ENCODE measurements at regions not wholly inside any gene's neighbourhood (a gene's known extent, or its start where the extent isn't known, plus 50 kb on each side); places are given as distances from the start of the nearest gene placed in this dataset.

GRCh38 chr4:62235911-62236310 lies 1035.8 kb downstream of the ADGRL3 start:
- TF ChIP-seq EZH2 (IDR thresholded peaks at IDR 0.05; ENCODE audit: low read length) (no peak), CTCF (optimal IDR thresholded peaks at IDR 0.05 in 1 of 3, IDR thresholded peaks at IDR 0.05 in 1 of 3, conservative IDR thresholded peaks at IDR 0.05 in 1 of 3; ENCODE audit: extremely low read depth in 1 of 3, insufficient read depth in 2 of 3, low read length in 3 of 3) (no peak)
- H3K36me3 ChIP-seq (ENCODE audit: control insufficient read depth in 2 of 2, extremely low read depth in 1 of 2, insufficient read depth in 2 of 2, low read length in 2 of 2): no peaks in the 10 kb centered on the region
- H3K4me3 ChIP-seq (ENCODE audit: control insufficient read depth in 2 of 3, extremely low read depth in 1 of 3, insufficient read depth in 2 of 3, low read depth in 1 of 3, low read length in 3 of 3): no peak overlapping the region
- dilution Hi-C loops (cut with MboI; ENCODE audit: extremely low pct_ligation_motif_present, low sequenced_read_pairs): no loop called here
- no peak overlapping the region for H2AFZ ChIP-seq (ENCODE audit: control insufficient read depth, low read length)
- H3K9ac ChIP-seq (ENCODE audit: control insufficient read depth, extremely low read depth, insufficient read depth, low read length): no peak overlapping the region
- H3K27me3 ChIP-seq (ENCODE audit: control insufficient read depth, extremely low read depth, insufficient read depth, low read length): no peaks in the 10 kb centered on the region
- no peaks in the 10 kb centered on the region for H3K79me2 ChIP-seq (ENCODE audit: control insufficient read depth, insufficient read depth, low read length)
- FAIRE-seq (no peak), DNase-seq (ENCODE audit: low read depth, low spot score) (no peak)
- no peaks in the 10 kb centered on the region for H3K4me1 ChIP-seq (ENCODE audit: control insufficient read depth, extremely low read depth, insufficient read depth, low read length)
- no peak overlapping the region for H3K27ac ChIP-seq (ENCODE audit: control insufficient read depth, insufficient read depth, low read length)
- H4K20me1 ChIP-seq (ENCODE audit: control insufficient read depth, extremely low read depth, insufficient read depth, low read length): no peaks in the 10 kb centered on the region
- H3K9me1 ChIP-seq (ENCODE audit: control insufficient read depth, extremely low read depth, insufficient read depth, low read length): no peaks in the 10 kb centered on the region
- H3K4me2 ChIP-seq (ENCODE audit: control insufficient read depth, extremely low read depth, insufficient read depth, low read depth, low read length): no peak overlapping the region
- H3K9me3 ChIP-seq (ENCODE audit: control insufficient read depth, low read depth, low read length): no peaks in the 10 kb centered on the region

- Histone ChIP-seq H3K4me3 (ENCODE audit: control insufficient read depth in 2 of 3, extremely low read depth in 1 of 3, insufficient read depth in 2 of 3, low read depth in 1 of 3, low read length in 3 of 3) (no peak overlapping the region), H3K9ac (ENCODE audit: control insufficient read depth, extremely low read depth, insufficient read depth, low read length) (no peak overlapping the region), H3K27me3 (ENCODE audit: control insufficient read depth, extremely low read depth, insufficient read depth, low read length) (no peaks in the 10 kb centered on the region), H3K4me2 (ENCODE audit: control insufficient read depth, extremely low read depth, insufficient read depth, low read depth, low read length) (no peak overlapping the region), H4K20me1 (ENCODE audit: control insufficient read depth, extremely low read depth, insufficient read depth, low read length) (no peaks in the 10 kb centered on the region), H2AFZ (ENCODE audit: control insufficient read depth, low read length) (no peak overlapping the region), H3K4me1 (ENCODE audit: control insufficient read depth, extremely low read depth, insufficient read depth, low read length) (no peaks in the 10 kb centered on the region), H3K79me2 (ENCODE audit: control insufficient read depth, insufficient read depth, low read length) (no peaks in the 10 kb centered on the region), H3K27ac (ENCODE audit: control insufficient read depth, insufficient read depth, low read length) (no peak overlapping the region), H3K9me3 (ENCODE audit: control insufficient read depth, low read depth, low read length) (no peaks in the 10 kb centered on the region), H3K36me3 (ENCODE audit: control insufficient read depth in 2 of 2, extremely low read depth in 1 of 2, insufficient read depth in 2 of 2, low read length in 2 of 2) (no peaks in the 10 kb centered on the region), H3K9me1 (ENCODE audit: control insufficient read depth, extremely low read depth, insufficient read depth, low read length) (no peaks in the 10 kb centered on the region)
- dilution Hi-C loops (cut with MboI; ENCODE audit: extremely low pct_ligation_motif_present, low sequenced_read_pairs): no loop called here
- DNase-seq (ENCODE audit: low read depth, low spot score) (no peak), FAIRE-seq (no peak)
- TF ChIP-seq CTCF (optimal IDR thresholded peaks at IDR 0.05 in 1 of 3, IDR thresholded peaks at IDR 0.05 in 1 of 3, conservative IDR thresholded peaks at IDR 0.05 in 1 of 3; ENCODE audit: extremely low read depth in 1 of 3, insufficient read depth in 2 of 3, low read length in 3 of 3) (no peak), EZH2 (IDR thresholded peaks at IDR 0.05; ENCODE audit: low read length) (no peak)
Observed at GRCh38 chr4:62232814-62233213, 1032.7 kb downstream of the ADGRL3 start.

Measured in keratinocyte (primary cell).